ENCODE measurements at regions not wholly inside any gene's neighbourhood (a gene's known extent, or its start where the extent isn't known, plus 50 kb on each side); places are given as distances from the start of the nearest gene placed in this dataset.
"Not testable (repeated sequence)": the region's sequence is repeated elsewhere in the genome, so short reads cannot be mapped to it uniquely, and the experiment has no call there.

- no peak overlapping the region for H3K4me3 Mint-ChIP-seq
- peak overlapping the region in 1 of 6 donors; percentile 58 for H3K27ac Mint-ChIP-seq
- H3K9me3 Mint-ChIP-seq = peaks cover 0 to 2% (median 0%) of the 10 kb centered on the region in 7 donors
- peaks cover 3 to 18% (median 10%) of the 10 kb centered on the region in 3 donors for H3K4me1 Mint-ChIP-seq
- no peaks in the 10 kb centered on the region for H3K36me3 Mint-ChIP-seq
- no peaks in the 10 kb centered on the region for H3K27me3 Mint-ChIP-seq
- DNase-seq (no peak), ATAC-seq (ENCODE audit: low read depth in 2 of 2) (no peak)
These were observed 615.6 kb downstream of the ZNF608 start for GRCh38 chr5:124130816-124131215.

GRCh38 chr5:124128867-124129266 is 616.9 kb downstream of the CSNK1G3 start:
- Mint-ChIP-seq H3K4me3 (no peak overlapping the region), H3K27me3 (peaks cover 0 to 5% (median 0%) of the 10 kb centered on the region in 3 donors), H3K36me3 (no peaks in the 10 kb centered on the region), H3K27ac (peak overlapping the region in 1 of 6 donors; percentile 33), H3K9me3 (no peaks in the 10 kb centered on the region), H3K4me1 (peaks cover 3 to 26% (median 19%) of the 10 kb centered on the region in 3 donors)
- ATAC-seq (ENCODE audit: low read depth in 2 of 2) (no peak), DNase-seq (no peak)

GRCh38 chr5:124126504-124127217 is 614.7 kb downstream of the CSNK1G3 start:
- no peak for DNase-seq
- Mint-ChIP-seq H3K4me3 (no peak overlapping the region), H3K4me1 (peaks cover 3 to 26% (median 14%) of the 10 kb centered on the region in 3 donors), H3K36me3 (no peaks in the 10 kb centered on the region), H3K27me3 (peaks cover 0 to 5% (median 0%) of the 10 kb centered on the region in 3 donors), H3K9me3 (no peaks in the 10 kb centered on the region), H3K27ac (peak overlapping the region in 2 of 6 donors; percentile 63 to 69)
- ATAC-seq (ENCODE audit: low read depth in 2 of 2) = peak; percentile 38 to 40

DNA sequence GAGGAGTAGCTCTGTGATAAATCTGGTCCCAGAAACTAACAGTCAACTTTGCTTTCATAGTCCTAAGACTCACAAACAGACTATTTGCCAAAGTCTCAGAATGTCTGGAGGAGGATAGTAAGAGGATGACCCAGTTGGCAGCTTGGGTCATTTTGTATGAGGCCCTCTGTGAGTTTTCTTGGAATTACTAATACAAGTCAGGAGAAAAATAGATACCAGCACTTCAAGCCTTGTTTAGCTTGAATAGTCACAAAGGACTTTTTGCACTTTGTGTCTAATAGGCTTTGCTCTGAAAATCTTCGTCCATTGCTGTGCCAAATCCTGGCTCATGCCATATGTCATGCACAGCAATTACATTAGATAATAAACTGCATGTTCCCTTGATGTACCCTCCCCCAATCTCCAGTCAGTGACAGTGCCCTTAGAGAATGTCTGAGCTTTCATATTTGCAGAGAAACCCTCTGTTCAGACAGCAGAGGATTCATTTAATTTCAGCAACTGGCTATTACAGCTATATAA is 612.8 kb downstream of the CSNK1G3 start:
- ATAC-seq (ENCODE audit: low read depth in 2 of 2) = no peak
- H3K4me1 Mint-ChIP-seq = peaks cover 3 to 22% (median 13%) of the 10 kb centered on the region in 3 donors
- DNase-seq = no peak
- peaks cover 0 to 5% (median 0%) of the 10 kb centered on the region in 3 donors for H3K27me3 Mint-ChIP-seq
- H3K9me3 Mint-ChIP-seq = peaks cover 0 to 4% (median 0%) of the 10 kb centered on the region in 7 donors
- H3K4me3 Mint-ChIP-seq = no peak overlapping the region
- no peaks in the 10 kb centered on the region for H3K36me3 Mint-ChIP-seq
- no peak overlapping the region for H3K27ac Mint-ChIP-seq

DNA sequence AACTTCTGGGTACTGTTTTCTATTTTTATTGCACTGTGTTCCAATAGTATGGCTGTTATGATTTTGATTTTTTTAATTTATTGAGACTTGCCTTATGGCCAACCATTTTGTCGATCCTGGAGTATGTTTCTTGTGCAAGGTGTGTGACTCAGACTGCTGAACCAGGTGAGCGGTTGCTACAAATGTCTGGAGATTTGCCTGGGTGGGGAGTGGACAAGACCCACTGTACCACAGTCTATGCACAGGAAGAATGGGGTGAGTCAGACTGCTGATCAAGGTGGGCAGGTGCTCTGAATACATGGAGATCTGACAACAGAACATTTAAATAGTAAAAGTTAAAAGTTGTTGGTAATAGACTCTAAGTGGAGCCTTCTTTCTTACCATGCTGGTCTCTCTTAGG is 609.2 kb downstream of the CSNK1G3 start:
- H3K27me3 Mint-ChIP-seq = peaks cover 0 to 5% (median 0%) of the 10 kb centered on the region in 3 donors
- H3K9me3 Mint-ChIP-seq = peaks cover 0 to 4% (median 0%) of the 10 kb centered on the region in 7 donors

DNA sequence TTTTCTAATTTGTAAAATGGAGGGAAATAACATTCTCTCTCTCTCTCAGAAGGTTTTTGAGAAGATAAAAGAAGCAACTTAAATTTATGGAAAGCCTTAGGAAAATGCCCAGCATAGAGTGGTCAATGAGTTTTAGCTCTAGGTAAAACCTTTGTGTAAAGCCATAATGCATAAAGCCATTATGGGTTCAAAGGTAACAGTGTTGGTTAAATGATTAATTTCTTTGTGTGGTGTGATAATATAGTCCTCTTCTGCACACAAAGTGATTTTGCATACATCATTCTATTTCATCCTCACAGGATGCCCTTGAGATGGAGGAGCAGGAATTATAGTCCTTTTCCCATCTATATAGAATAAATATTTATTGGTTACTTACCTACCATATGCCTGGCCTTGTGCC is 602.9 kb downstream of the CSNK1G3 start:
- Mint-ChIP-seq H3K27me3 (no peaks in the 10 kb centered on the region), H3K4me1 (no peaks in the 10 kb centered on the region), H3K36me3 (no peaks in the 10 kb centered on the region), H3K9me3 (peaks cover 0 to 3% (median 0%) of the 10 kb centered on the region in 7 donors), H3K27ac (no peak overlapping the region), H3K4me3 (no peak overlapping the region)
- DNase-seq (no peak), ATAC-seq (ENCODE audit: low read depth in 2 of 2) (no peak)

More for the DNA sequence above, 609.2 kb downstream of the CSNK1G3 start:
- Mint-ChIP-seq H3K27ac (peak overlapping the region in 1 of 6 donors; percentile 40), H3K4me1 (peaks cover 0 to 9% (median 8%) of the 10 kb centered on the region in 3 donors), H3K4me3 (no peak overlapping the region), H3K36me3 (no peaks in the 10 kb centered on the region)
- DNase-seq (no peak), ATAC-seq (ENCODE audit: low read depth in 2 of 2) (no peak)

DNA sequence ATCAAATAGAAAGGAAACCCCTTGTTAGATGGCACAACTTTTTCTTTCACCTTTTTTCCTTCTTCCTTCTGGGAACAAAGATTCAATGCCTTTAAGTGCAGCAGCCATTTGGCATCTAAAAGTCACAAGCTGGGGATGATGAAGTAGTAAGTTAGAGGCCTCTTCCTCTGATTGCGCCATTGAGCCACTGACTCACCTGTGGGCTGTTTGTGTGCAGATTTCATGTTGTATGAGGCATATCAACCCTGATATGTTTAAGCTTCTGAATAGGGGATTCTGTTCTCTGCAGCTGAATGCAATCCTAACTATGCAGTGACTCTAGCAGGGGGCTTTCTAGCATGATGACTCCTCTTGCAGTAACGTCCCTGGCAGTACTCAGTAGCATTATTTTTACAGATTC is 599.9 kb downstream of the CSNK1G3 start:
- Mint-ChIP-seq H3K27me3 (no peaks in the 10 kb centered on the region), H3K9me3 (peaks cover 0 to 3% (median 0%) of the 10 kb centered on the region in 7 donors), H3K4me3 (no peak overlapping the region), H3K4me1 (no peaks in the 10 kb centered on the region), H3K36me3 (no peaks in the 10 kb centered on the region), H3K27ac (no peak overlapping the region)
- ATAC-seq (ENCODE audit: low read depth in 2 of 2) (no peak), DNase-seq (no peak)

GRCh38 chr5:124110942-124111341 is 599.0 kb downstream of the CSNK1G3 start:
- no peak for DNase-seq
- no peaks in the 10 kb centered on the region for H3K27me3 Mint-ChIP-seq

DNA sequence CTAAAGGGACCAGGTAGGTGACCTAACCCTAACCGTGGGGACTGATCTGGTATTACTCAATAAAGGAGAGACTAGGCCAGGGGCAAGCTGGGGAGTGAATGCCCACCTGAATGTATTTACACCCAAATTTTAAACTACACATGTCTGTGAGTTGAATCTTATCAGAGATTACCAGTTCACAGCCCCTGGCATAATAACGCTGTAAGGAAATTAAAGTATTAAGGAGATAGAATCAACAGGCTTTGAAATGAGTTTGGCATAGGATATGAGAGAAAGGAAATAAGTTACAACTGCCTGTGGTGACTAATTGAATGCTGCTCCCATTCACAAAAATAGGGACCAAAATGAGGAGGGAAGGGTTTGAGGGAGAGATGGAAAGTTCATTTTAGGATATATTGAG is 593.3 kb downstream of the CSNK1G3 start:
- no peak for DNase-seq
- Mint-ChIP-seq H3K27ac (peak overlapping the region in 1 of 6 donors; percentile 15), H3K4me1 (no peaks in the 10 kb centered on the region), H3K9me3 (peaks cover 0 to 4% (median 0%) of the 10 kb centered on the region in 7 donors), H3K36me3 (no peaks in the 10 kb centered on the region), H3K27me3 (no peaks in the 10 kb centered on the region), H3K4me3 (no peak overlapping the region)
- no peak for ATAC-seq (ENCODE audit: low read depth in 2 of 2)

More at GRCh38 chr5:124110942-124111341, 599.0 kb downstream of the CSNK1G3 start:
- peaks cover 0 to 4% (median 0%) of the 10 kb centered on the region in 7 donors for H3K9me3 Mint-ChIP-seq
- no peak overlapping the region for H3K27ac Mint-ChIP-seq
- H3K4me1 Mint-ChIP-seq = no peaks in the 10 kb centered on the region
- H3K36me3 Mint-ChIP-seq = no peaks in the 10 kb centered on the region
- H3K4me3 Mint-ChIP-seq = no peak overlapping the region
- no peak for ATAC-seq (ENCODE audit: low read depth in 2 of 2)

DNA sequence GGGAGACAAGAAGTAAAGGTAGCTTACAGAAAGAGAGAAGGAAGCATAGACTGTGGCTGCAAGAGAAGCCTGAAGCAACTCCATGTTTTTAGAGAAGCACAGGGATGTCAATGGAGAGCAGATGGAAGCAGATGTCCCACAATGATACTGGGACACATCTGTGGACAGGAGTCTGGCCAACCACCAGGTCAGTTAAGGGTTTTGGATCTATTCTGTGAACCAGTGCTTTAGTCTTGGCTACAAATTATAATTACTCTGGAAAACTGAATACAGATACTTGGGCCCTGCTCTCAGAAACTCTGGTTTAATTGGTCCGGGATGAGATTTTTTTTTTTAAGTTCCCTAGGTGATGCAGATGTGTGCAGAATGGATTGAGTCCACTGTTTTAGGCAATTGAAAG is 592.8 kb downstream of the CSNK1G3 start:
- no peaks in the 10 kb centered on the region for H3K36me3 Mint-ChIP-seq
- peaks cover 0 to 4% (median 0%) of the 10 kb centered on the region in 7 donors for H3K9me3 Mint-ChIP-seq
- no peak overlapping the region for H3K4me3 Mint-ChIP-seq
- H3K4me1 Mint-ChIP-seq = no peaks in the 10 kb centered on the region
- peak overlapping the region in 1 of 6 donors; percentile 9 for H3K27ac Mint-ChIP-seq
- ATAC-seq (ENCODE audit: low read depth in 2 of 2) = no peak
- DNase-seq = no peak
- no peaks in the 10 kb centered on the region for H3K27me3 Mint-ChIP-seq

DNA sequence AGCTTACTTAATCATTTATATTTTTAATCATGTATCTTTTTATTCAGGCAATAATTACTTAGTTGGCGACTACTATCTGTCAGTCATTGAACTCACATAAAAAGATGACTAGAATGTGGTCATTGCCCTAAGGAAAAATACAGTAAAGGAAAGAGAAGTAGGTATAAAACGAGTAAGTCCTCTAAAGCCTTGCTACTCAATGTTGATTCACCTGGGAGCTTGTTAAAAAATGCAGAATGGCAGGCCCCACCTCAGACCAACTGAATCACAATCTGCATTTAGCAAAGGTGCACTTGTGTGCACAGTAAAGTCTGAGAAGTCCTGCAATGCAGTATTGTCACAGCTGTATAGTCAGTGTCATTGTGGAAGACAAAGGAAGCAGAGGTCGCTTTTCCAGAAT is 592.4 kb downstream of the CSNK1G3 start:
- peaks cover 0 to 4% (median 0%) of the 10 kb centered on the region in 7 donors for H3K9me3 Mint-ChIP-seq
- no peaks in the 10 kb centered on the region for H3K36me3 Mint-ChIP-seq
- no peak for DNase-seq
- H3K4me1 Mint-ChIP-seq = no peaks in the 10 kb centered on the region
- no peak overlapping the region for H3K27ac Mint-ChIP-seq
- H3K4me3 Mint-ChIP-seq = no peak overlapping the region
- no peaks in the 10 kb centered on the region for H3K27me3 Mint-ChIP-seq
- no peak for ATAC-seq (ENCODE audit: low read depth in 2 of 2)

GRCh38 chr5:124103671-124104070 is 591.7 kb downstream of the CSNK1G3 start:
- no peak for DNase-seq
- peaks cover 0 to 4% (median 0%) of the 10 kb centered on the region in 7 donors for H3K9me3 Mint-ChIP-seq
- no peak overlapping the region for H3K27ac Mint-ChIP-seq
- no peaks in the 10 kb centered on the region for H3K36me3 Mint-ChIP-seq
- ATAC-seq (ENCODE audit: low read depth in 2 of 2) = no peak
- no peak overlapping the region for H3K4me3 Mint-ChIP-seq
- H3K4me1 Mint-ChIP-seq = no peaks in the 10 kb centered on the region
- H3K27me3 Mint-ChIP-seq = no peaks in the 10 kb centered on the region

DNA sequence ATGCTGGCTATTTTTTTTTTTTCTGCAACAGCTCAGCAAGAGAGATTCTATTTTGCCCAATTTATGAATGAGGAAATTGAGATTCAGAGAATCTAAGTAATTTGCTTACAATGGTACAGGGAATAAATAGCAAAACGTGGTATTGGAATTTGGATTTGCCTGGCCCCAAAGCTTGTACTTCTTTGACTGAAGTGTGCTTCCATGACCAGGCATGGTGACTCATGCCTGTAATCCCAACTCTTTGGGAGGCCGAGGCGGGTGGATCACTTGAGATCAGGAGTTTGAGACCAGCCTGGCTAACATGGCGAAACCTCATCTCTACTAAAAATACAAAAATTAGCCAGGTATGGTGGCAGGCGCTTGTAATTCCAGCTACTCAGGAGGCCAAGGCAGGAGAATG is 591.1 kb downstream of the CSNK1G3 start:
- H3K36me3 Mint-ChIP-seq; H3K27me3 Mint-ChIP-seq; H3K4me1 Mint-ChIP-seq; ATAC-seq (ENCODE audit: low read depth in 2 of 2); H3K9me3 Mint-ChIP-seq; H3K27ac Mint-ChIP-seq; DNase-seq; H3K4me3 Mint-ChIP-seq: not testable (repeated sequence)

DNA sequence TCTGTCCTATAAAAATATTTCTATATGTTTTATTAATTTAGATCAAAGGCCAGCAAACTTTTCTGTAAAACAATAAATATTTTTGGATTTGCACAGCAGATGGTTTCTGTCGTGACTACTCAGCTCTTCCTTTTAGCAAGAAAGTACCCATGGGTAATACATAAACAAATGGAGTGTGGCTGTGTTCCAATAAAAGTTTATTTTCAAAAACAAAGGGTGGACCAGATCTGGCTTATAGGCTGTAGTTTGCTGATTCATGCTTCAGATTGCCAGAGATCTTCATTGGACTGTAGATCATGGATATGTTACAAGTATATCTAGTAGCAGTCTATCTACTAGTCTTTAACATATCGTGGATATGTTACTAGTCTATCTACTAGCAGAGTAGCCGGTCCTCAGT is 590.5 kb downstream of the CSNK1G3 start:
- H3K27ac Mint-ChIP-seq = no peak overlapping the region
- no peaks in the 10 kb centered on the region for H3K36me3 Mint-ChIP-seq
- no peaks in the 10 kb centered on the region for H3K27me3 Mint-ChIP-seq
- peaks cover 0 to 4% (median 0%) of the 10 kb centered on the region in 7 donors for H3K9me3 Mint-ChIP-seq
- no peak overlapping the region for H3K4me3 Mint-ChIP-seq
- no peaks in the 10 kb centered on the region for H3K4me1 Mint-ChIP-seq
- DNase-seq (no peak), ATAC-seq (ENCODE audit: low read depth in 2 of 2) (no peak)

All from naive B cell (primary cell).